ENCODE measurements at regions not wholly inside any gene's neighbourhood (a gene's known extent, or its start where the extent isn't known, plus 50 kb on each side); places are given as distances from the start of the nearest gene placed in this dataset.
"Not testable (repeated sequence)": the region's sequence is repeated elsewhere in the genome, so short reads cannot be mapped to it uniquely, and the experiment has no call there.

DNA sequence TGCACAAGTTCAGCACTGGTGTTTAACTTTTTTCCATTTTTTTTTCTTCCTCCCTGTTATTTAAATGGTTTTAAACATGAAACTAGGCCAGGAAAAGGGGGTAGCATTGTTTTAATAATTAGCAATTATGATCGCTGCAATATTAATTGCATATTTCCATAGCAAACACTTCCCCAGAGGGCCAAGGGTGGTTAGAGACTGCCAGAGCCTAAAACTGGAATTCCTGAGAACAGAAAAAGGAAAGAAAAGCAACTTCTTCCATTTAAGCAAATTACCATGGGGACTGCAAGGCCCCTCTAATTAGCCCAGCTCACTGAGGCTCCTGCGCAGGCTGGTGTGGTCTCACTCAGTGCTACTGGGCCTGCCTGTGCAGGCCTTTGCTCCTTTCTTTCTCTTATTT, 201.5 kb downstream of the SMAD2 start:
- no peak for DNase-seq (ENCODE audit: low read depth)

DNA sequence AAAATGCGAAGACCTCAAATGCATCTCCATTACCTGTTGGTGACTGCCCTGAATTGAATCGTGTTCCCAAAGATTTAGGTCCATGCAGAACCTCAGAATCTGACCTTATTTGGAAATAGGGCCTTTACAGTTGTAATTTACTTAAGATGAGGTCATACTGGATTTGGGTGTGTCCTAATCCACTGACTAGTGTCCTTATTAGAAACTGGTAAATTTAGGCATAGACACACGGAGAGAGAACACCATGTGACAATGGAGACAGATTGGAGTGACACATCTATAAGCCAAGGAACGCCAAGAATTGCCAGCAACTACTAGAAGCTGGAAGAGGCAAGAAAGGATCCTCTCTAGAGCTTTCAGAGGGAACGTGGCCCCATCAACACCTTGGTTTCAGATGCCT, 203.1 kb downstream of the SMAD2 start:
- no peak for DNase-seq (ENCODE audit: low read depth)

DNA sequence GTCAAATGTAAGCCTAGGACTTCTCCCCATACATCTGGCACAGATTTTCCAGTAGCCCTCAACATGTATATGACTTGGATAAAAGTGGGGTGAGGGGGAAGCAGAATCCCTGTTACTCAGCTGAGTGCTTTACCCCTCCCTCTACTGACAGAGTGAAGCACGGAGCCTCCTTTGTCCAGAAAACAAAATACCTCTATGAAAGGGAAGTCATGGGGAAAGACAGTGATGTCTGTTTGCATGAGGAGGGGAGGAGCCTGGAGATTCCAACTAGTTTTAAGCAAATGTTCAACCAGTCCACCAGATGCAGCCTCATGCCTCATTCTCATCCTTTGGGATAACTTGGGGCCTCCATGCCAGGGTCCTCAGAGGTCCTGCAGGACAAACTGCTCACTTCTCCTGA, 203.9 kb downstream of the SMAD2 start:
- no peak for DNase-seq (ENCODE audit: low read depth)

DNA sequence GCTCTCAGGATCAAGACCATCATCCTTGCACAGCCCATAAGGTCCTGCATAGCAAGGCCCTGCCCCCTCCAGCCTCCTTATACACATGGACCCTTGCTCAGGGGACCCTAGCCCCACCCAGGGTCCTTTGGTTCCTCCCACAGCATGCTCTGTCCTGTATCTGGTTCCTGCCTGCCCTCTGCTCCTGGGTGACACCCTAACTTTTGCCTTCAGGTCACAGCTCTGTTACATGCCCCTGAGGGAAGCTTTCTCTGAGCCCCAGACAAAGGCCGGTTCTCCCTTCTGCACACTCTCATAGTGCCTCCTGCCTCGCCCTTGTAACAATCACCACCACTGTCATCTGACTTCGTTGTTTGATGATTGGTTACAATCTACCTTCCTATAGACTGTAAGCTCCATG, 204.8 kb downstream of the SMAD2 start:
- no peak for DNase-seq (ENCODE audit: low read depth)

DNA sequence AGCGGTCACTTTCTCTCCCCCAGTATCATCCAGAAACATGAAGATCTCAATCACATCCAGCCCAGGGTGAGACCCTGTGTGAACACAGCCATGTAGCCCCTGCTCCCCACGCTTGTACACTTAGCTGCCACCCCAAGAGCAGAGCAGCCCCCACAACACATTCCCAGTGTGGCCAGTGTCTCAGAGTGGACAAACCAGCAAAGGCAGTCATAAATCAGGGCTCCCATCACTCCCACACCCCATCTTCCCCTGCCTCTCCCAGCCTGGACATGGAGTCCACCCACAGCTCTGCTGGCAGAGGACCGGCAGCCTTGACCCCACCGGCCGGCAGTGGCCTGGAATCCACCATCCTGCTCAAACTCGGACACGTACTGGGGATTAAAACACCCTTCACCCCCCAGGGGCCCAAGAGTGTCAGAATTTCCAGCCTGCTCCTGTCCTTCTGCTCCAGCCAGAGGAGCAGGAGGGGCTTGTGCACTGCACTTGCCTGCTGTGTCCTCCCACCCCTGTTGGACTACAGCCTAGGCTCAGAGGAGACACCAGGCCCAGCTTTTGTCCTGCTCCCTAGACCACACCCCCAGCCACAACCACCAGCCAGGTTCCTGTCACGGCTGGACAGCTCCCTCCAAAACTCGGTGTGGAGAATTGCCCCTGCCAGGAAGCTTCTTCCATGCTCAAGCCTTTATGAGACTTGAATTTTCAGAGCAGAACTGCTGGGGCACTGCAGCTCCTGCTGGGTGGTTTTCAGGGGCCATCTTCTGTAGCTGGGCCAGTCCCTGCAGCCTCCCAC, 206.1 kb downstream of the SMAD2 start:
- DNase-seq (ENCODE audit: low read depth) = no peak

DNA sequence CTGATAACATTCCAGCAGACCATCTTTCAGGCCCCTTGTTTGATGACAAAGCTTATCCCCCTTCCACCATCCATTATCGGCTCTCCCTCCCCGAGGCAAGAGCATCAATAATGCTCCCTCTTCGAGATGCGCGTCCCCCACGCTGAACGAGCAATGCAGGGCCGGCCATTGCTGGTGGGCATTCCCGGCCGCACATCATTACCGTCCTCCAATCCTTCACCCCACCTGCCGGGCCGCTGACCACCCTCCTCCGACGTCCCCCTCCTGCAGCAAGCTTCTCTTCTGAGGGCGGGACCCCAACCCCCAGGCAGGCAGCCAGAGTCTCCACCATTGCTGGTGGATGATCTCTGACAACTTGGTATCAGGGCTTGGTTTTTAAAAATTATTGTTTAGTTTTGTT, 208.6 kb downstream of the SMAD2 start:
- DNase-seq (ENCODE audit: low read depth) = no peak

DNA sequence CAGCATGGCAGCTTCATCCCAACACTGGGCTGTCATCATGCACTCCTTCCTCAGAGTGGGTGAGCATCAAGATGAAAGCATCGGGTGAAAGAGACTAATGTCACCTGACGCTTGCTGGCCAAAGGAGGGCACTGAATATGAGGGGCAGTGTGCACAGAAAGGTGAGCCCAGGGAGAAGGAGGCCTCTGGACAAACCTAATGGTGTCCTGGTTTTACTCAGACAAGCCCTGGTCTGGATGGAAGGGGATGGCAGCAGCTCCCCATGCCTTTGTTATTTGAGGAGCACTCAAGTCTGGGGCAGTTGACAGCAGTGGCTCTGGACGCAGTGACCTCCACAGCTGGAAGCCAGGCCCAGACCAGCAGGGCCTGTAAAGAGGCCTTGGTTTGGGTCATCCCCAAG, 209.7 kb downstream of the SMAD2 start:
- DNase-seq (ENCODE audit: low read depth) = no peak

DNA sequence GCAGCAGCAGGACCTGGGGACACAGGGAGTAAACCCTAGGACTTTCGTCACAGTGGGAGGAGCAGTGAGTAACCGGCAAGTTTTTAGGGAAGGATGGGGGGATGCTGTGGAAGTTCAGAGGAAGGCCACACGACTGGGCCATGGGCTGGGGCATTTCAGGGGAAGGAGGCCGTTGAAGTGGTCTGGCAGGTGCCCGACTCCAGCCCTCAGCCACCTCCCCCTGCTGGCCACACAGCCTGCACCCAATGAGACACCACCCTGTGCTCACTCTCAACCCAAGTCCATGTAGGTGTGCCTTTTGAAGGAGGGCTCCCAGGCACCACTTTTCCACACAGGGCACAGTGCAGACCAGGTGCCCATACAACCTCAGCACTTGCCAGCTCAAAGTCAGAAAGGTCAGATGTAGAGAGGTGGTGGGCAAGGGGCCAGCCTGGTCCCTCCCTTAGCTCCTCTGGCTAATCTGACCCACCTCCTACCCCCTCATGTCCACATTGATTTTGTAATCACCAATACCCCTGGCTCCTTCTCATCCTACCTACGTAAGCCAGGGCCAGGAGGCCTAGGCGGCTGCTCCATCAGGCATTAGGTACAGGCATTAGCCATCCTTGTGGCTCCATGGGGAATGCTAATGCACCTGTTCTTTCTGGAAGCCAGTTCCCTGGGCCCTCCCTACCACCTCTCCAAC, 211.2 kb downstream of the SMAD2 start:
- no peak for DNase-seq (ENCODE audit: low read depth)

DNA sequence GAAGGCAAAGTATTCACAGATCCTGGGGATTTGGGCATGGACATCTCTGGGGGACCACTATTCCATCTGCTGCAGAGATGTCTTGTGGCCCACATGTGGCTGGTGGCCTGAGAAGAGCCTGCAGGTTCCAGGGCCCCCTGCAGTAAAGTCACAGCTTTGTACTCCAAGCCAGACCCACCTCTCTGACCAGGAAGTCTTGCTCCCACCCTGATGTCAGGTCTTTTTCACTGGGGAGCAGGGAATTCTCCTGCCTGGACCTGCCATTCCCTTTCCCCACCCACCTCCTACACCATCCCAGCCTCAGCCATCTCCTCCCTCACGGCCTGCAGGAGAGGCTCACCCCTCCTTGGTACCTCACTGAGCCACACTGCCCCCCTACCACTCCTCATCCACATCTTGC, 211.8 kb downstream of the SMAD2 start:
- no peak for DNase-seq (ENCODE audit: low read depth)

DNA sequence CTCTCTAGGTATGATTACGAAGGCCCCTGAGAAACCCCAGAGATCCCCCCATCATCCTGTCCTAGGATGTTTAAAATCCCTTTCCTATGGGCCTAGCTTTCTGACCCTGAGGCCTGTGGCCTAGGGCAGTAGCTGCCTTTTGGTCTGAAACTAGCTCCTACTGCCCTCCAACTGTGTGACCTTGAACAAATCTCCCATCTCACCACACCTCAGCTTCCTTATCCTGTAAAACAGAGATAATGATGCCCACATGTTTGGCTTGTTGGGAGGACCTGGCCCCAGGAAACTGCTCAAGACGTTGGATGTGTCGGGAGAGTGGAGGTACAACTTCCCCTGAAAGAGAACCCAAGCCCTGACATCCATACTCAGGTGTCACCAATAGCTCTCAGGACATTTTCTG, 213.2 kb downstream of the SMAD2 start:
- no peak for DNase-seq (ENCODE audit: low read depth)

DNA sequence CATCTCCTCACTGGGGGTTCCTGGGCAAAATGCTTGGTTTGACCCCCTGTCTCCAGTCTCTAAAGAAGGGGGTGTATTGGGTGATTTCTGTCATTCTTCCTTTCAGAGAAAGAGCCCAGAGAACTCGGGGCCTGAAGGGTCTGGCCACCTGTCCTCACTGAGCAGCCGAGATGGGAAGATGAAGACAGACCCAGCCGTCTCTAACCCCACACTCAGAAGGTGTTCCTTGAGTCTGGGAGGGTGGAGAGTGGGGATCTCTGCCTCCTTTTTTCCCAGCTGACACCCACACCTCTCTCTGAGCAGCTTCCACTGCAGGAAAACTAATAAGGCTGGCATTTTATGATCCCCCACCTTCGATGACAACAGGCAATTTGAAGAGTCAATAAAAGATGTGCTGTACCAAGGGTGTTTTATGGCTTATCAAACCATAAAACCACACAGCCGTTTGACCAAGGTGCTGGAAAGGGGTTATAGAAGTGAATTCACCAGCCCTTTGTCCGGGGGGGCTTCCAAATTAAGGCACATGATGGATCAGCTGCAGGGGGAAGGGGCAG, 213.8 kb downstream of the SMAD2 start:
- DNase-seq (ENCODE audit: low read depth) = no peak

DNA sequence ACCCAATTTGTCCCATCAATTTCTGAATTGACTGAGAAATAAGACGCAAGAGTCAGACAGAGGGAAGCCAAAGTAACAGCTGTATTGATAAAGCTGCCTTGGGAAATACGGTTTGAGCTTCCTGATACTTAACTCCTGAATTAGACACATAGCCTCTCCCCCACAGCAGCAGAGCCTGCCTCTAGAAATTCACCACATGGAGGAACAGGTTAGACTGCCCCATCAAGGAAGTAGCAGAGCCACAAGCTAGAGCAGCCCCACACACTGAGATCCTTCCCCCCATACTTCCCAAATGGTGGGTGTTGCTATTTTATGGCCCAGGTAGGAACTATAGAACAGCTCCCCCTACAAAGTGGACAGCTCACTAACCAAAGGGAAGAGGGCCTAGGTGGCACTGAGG, 220.0 kb downstream of the SMAD2 start:
- DNase-seq (ENCODE audit: low read depth) = no peak

DNA sequence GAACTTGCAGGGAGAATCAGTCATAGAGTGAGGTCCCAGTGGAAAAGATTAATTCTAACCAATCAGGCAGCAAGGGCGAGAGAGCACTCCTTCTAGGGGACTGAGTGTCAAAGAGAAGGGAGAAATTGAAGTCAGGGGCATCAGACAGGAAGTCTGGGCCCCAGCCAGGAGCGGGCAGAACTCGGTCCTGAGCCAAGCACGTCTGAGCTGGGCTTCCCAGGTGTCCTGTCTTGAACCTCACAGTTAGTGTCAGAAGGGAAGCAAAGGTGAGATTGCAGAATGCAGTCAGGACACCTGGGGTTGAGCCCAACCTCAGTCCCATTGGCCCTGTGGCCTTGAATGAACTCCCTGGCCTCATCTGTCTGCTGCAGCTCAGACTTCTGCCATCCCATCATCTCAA, 220.9 kb downstream of the SMAD2 start:
- no peak for DNase-seq (ENCODE audit: low read depth)

DNA sequence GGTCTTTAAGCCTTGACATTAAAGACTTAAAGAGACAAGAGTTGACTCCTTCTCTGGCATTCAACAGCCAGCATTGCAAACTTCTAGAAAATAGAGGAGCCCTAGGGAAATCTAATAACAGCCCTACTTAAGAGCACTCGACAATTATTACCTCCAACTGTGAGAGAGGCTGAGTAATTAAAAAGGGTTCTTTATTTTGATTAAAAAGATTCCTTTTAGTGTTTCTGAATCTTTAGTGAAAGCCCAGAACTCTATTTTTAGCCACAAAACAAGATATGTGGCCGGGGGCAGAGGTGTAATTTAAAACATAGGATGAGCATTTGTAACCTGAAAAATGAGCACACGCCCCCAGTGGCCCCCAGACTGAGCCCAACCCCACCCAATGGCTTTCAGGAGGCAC, 222.3 kb downstream of the SMAD2 start:
- no peak for DNase-seq (ENCODE audit: low read depth)

DNA sequence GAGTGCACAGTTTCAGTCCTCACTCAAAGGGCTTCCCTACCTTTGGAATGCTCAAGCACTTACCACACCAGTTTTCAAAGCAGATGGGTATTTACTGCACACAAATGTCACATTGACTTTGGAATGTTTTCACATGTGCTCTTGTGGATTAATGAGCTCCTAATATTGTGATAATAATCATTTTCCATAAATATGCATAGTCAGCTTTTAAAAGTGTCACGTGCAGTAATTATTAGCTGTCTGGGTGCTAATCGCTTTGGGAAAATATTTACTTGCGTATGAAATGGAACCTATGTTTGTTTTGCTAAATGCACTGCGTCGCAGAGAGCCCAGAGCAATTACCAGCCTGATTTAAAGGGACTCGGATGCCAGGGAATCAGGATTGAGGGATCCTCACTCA, 229.3 kb downstream of the SMAD2 start:
- DNase-seq (ENCODE audit: low read depth) = no peak

DNA sequence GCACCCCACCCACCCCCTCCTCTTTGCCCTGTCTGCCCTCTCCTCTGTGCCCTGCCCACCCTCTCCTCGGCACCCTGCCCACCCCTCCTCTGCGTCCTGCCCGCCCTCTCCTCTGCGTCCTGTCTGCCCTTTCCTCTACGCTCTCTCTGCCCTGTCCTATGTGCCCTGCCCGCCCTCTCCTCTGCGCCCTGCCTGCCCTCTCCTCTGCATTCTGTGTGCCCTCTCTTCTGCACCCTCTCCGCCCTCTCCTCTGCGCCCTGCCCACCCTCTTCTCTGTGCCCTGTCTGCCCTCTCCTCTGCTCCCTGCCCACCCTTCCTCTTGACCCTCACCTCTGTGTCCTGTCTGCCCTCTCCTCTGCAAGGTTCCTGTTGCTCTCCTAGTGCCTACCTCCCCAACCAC, 233.6 kb downstream of the SMAD2 start:
- no peak for DNase-seq (ENCODE audit: low read depth)

DNA sequence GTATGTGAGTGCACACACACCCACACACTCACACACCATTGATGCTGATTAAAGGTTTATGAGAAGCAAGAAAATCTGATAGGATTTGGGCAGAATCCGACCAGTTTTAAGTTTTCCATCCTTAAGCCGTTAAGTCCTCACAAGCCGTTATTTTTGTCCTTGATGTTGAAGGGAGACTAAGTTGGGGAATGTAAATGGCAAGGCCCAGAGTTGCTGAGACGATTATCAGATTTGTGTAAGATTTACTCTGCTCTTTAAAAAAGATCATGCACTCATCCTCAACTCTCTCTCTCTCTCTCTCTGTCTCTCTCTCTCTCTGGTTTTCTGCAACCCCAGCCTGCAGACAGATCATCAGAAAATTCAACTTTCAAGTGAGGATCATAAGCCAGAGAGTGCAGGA, 238.8 kb downstream of the SMAD2 start:
- no peak for DNase-seq (ENCODE audit: low read depth)

DNA sequence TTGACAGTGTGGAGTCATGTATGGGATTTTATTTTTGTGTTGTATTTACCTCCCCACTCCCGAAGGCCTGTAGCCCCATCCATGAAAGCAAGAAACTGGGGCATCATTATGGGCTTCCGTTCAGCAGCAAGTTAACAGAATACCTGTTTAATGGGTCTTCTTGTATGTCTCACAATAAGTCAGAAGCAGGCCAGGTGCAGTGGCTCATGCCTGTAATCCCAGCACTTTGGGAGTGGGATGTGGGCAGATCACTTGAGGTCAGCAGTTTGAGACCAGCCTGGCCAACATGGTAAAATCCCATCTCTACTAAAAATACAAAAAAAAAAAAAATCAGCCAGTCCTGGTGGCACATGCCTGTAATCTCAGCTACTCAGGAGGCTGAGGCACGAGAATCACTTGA, 239.7 kb downstream of the SMAD2 start:
- DNase-seq (ENCODE audit: low read depth) = not testable (repeated sequence)

DNA sequence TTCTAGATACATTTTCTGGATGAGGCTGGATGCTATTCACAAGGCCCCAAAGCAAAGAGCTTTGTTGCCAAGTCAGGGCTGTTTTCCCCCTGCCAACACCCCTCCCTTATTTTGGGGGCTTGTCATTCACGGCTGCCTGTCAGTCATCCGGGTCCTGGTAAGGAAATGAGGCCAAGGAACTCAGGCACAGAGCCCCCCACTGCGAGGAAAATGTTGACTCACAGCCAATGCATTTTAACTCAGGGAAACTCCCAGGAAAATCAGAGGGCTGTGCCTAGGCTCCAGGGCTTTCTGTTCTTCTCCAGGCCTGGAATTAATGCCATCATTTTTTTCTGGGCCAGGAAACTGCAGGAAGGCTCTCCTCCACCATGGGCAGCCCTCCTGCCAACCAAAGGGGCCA, 241.1 kb downstream of the SMAD2 start:
- no peak for DNase-seq (ENCODE audit: low read depth)

DNA sequence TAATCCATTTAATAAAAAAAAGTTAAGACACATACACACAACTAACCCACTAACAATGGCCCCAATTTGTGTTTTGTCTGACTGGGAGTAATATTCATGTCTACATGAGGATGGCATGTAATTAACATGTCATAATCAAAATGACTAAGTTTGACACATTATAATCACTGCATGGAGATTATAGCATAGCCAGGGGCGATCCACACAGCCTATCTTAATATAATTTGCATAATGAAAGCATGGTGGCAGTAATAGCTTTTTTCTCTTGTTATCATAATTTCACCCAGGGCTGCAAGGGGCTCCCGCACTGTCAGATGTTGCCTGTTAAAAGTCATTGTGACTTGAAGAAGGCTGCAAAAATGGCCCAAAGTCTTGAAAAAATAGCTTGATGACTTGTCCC, 243.7 kb downstream of the SMAD2 start:
- no peak for DNase-seq (ENCODE audit: low read depth)

DNA sequence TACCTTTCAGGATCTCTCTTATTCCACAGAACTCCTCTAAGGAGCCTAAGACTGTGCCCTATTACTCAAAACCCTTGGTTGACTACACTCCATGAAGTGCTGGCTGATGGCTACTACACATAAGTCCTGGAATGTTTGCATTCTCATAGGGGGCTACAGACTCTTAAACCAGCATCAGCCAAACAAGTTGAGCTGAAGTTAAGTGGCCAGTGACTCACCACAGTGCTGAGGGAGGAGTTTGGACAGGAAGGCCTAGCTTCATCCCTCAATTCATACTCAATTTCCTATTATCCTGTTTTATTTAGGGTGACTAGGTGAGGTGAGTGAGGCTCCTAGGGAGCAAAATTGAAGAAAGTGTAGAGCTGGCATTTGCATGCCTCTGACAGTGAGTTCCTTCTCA, 246.7 kb downstream of the SMAD2 start:
- no peak for DNase-seq (ENCODE audit: low read depth)

DNA sequence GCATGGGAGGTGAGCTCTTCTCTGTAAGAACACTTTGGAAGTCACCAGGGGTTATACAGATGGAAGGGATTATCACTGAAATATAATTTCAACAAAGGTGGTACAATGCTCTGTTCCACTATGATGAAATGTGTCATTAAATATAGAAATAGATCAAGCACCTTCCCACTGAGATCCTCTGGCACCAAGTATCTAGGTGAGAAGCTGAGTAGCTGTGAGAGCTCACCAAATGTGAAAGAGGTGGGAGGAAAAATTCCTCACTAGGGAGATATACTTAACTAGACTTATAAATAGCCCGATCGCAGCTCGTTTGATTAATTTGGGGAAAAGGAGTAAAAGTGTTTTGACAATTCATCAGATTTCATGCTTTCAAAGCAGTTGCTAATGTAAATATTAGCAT, 247.6 kb downstream of the SMAD2 start:
- no peak for DNase-seq (ENCODE audit: low read depth)

DNA sequence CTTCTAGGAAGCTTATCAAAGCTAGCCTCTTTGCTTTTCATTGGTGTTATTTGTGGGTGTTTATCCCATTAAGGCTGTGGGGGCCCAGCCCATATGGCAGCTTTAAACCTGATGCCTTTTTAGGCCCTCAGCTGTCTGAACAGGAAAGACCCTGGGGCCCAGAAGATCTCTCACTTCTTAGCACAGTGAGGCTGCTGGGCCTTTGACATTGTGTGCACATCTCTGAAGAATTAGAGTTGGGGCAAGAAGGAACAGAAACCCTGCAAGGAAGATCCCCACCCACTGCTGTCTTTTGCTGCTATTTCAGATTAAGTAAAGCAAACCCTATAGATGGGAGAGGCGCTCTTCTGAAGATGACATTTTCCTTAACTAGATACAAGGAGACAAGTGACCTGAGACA, 250.0 kb downstream of the SMAD2 start:
- no peak for DNase-seq (ENCODE audit: low read depth)

DNA sequence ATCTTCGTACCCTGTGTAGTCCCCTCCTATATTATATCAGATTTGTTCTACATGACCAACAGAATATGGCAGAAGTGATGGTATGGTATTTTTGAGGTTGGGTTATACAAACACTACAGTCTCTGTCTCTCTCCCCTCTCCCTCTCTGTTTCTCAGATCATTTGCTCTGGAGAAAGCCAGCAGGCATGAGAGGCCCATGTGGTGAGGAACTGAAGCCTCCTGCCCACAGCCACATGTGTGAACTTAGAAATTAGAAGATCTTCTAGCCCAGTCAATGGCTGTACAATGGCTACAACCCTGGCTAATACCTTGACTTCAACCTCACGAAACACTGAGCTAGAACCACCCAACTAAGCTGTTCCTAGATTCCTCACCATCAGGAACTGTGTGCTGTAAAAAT, 250.6 kb downstream of the SMAD2 start:
- DNase-seq (ENCODE audit: low read depth) = no peak
